CD4-positive, alpha-beta T cell treated with Interleukin-4 for 1 hour (primary cell): ENCODE measurements at regions not wholly inside any gene's neighbourhood (a gene's known extent, or its start where the extent isn't known, plus 50 kb on each side); places are given as distances from the start of the nearest gene placed in this dataset.
A peak's percentile ranks its signal among the peaks of the same experiment; 100 is the strongest.
"Not testable (repeated sequence)": the region's sequence is repeated elsewhere in the genome, so short reads cannot be mapped to it uniquely, and the experiment has no call there.

Experiments used
- DNase-seq, 2 donors: peaks; one replicate each; pipeline ENCODE4 v3.0.0-alpha.2; 2020 to 2022

DNA sequence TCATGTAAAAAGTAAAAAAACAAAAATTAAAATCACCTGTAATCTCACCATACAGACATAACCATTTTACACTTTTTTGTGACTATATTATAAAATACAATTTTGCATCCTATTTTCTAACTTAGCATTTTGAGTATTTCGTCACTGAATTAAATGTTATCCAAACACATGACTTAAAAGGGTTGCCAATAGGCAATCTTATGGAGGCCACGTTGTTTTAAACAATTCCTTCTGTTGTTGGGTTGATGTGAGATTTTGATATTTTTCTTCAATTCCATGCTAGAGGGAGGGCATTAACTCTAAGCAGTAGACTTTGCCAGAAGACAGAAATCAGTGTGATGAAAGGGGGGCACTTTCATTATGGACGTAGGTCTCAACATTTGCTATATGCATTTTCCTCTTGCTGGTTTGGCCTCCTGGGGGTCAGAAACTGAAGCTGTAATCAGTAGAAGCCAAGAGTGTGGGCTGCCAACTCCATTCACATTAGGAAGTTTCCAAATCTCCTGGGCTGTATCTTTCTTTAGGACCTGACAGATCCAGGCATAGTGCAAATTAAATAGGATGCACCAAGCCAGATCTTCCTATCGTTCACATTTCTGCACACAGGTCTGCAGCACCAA is 614.2 kb upstream of the CLINT1 start:
- no peak for DNase-seq

DNA sequence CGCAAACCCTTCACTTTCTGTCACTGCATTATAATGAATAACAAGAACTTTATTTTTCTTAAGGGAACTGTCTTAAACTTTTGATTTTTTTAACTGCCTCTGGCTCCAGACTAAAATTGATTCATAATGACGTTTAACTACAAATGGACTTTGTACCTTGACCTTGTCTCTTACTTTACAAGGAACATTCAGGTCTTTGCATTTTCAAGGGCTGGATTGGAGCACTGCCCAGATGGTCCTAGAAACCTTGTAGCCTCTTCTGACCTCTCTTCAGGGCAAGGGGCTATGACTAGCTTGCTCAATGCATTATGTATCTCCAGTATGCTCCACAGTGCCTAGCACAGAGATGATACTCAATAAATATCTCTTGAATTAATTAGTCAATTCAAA is 612.6 kb upstream of the CLINT1 start:
- no peak for DNase-seq

DNA sequence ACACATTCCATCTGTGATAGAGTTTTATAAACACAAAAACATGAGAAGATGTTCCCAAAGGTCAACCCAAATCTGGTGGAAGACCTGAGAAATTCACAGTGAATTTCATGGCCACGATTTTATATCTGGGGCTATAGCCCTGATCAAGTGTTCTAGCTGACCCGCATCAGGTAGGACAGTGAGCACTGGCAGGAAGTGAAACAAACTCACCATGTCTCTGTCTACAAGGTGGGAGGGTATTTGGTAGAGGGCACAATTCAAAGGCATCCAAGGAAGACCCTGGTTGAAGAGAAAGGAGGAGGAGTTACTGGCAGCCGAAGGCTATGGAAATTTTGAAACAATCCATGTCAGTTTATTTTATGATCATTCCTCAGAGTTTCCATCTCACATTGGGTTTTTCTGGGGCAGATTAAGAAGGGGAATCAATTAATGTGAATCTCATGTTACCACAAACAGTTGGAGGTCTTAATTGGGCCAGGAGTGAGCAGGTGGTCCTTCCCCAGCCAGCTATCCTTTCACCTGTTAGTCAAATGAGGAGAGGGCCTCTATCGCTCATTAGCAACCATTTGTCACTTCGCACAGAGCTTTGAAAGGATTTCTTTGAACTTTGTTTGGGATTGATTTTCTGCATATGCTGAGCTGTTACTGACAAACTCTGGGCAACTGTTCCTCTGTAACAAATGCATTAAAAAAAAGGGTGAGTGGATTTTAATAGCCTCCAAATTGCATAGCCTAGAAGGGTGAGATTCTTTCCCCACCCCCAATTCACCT is 612.0 kb upstream of the CLINT1 start:
- DNase-seq = no peak

DNA sequence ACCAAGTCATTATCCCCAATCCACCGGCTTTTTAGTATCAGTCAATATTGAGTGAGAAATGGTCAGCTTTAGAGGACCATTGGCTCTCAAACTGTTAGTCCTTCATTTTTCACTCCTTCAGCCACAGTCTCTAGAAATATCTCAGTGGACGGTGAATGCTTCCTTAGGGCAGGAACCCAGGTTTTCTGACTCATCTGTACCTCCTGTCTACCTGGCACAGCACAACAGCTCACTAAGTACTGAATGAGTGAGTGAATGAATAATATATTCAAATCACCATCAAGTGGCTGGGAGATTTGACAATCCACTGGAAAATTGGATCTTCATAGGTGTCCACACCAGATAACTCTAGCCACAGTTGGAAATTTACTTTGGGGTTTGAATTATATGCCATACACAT is 609.5 kb upstream of the CLINT1 start:
- no peak for DNase-seq

DNA sequence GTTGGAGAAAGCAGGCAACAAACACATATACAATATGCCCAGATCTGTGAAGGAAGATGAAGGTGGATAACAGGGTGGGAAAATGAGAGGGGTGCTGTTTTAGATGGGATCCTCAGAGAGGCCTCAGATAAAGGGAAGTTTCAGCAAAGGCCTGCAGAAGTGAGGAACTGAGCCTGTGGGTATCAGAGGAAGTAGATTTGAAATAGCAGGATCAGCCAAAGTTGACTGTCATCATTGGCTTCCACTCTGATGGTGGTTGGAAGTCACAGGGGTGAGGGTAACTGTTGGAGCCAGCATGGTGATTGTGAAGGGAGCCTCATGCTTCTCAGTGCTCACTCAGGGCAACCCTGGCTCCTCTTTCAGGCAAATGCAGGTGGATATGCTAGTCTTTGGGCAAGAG is 607.2 kb upstream of the CLINT1 start:
- DNase-seq = no peak

DNA sequence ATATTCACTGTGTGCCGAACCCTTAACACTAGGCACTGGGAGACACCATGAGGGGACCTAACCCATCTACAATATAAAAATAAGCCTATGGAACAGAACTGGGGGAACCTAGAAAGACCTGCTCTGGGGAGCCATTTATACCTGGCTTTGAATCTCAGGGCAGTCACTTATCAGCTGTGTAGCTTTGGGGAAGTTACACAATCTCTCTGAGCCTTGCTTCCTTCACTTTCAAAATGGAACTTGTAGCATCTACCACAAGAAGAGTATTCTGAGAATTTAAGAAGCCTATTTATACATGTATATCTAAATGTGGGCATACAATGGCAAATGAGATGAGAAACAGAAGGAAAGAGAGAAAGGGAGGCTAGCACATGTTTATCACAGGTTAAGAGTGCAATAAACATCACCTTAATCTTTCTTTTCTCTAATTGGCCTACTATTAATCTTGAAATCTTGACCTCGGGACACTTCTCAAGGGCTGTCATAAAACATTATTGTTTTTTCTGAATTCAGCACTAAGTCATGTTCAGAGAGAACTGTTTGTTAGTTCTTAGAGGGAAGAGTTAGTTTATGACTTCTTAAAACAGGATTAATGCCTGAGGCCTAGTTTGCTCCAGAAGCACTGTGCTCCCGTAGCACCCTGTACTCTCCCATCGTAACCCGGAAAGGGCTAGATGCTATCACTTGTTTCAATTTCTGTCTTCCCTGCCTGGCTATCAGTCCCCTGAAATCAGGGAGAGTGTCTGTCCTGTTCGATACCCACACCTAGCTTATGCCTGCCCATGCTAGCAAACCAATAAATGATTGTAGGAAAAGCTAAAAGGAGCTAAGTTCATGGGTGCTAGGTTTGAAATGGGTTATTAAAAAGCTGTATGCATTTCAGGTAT is 606.4 kb upstream of the CLINT1 start:
- DNase-seq = no peak

DNA sequence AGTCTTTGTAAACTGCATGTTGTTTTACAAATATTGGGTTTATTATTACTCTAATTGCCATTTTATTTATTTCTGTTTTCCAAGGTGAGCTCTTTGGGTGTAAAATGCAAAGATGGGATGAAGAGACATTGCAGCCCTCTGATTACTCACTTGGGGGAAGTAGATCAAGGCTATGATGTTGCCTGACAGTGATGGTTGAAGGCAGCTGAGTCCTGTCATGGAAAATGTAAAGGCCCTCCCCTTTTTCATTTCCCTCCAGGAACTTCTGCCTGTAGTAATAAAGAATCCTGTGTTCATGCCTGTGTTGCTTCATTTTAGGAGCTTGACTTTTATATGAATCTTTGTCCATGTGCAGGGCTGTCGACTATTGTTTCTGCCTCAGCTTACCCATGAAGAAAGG is 605.4 kb upstream of the CLINT1 start:
- no peak for DNase-seq

DNA sequence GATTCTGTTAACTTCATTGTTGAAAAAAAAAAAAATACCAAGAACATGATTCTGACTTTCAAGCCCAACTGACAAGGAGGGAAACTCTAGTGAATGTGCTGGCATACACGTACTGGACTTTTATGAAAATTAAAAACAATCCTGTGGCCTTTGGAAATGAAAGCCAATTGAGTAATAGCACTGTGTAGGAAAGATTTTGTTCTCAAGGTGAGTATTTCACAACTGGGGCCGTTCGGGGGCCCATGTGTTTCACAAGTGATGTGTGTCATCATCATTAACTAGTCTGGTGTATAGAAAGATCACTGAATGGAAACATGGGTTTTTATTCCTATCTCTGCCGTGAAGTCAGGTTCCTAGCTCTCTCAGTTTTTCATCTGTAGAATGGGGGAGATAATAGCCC is 605.0 kb upstream of the CLINT1 start:
- DNase-seq = no peak

DNA sequence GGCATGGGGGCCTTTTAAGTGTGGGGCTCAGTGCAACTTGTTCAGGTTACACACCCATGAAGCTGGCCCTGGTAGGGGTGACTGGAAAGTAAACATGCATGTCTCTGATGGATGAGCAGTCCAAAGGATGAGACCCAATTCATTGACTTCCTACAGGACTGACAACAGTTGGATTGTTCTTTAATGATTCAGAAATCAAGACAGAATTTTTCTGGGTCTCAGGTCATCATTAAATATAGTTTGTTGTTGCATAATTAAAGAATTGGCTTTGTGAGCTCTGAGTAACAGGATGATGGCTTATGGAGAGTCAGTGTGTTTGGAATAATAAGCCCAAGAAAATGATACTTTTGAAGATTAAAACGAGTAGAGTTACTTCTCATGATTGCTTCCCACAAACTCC is 604.2 kb upstream of the CLINT1 start:
- DNase-seq = no peak

DNA sequence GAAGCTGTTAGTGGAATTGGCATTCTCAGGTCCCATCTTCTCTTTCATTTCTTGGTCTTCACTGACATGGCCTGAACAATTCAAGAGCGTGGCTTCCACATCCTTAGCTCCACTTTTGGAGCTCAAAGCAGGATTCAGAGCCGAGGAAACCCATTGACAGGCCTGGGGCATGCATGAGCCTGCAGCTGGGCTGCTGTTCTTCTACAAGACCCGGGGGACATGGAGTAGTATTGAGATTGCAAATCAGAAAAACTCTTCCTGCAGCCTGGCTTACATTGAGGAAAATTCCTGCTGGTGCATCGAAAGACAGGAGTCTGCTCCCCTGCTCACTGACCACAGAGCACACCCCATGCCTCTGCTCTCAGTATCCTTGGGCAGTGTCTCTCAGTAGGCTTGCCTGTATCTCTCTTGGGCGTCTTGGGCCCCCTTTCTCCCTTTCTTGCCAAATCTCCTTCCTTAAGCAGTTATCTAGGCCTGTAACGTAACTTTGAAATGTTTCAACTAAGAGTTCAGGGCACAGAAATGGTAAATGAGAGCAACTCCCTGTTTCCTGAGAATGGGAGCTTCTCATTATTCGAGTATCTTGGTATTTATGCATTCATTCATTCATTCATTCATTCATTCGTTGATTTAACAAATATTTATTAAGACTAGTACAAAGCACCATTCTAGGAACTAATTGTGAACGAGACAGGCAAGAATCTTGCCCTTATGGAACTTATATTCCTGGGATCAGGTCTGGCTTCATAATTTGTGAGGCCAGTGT is 603.6 kb upstream of the CLINT1 start:
- DNase-seq = no peak

DNA sequence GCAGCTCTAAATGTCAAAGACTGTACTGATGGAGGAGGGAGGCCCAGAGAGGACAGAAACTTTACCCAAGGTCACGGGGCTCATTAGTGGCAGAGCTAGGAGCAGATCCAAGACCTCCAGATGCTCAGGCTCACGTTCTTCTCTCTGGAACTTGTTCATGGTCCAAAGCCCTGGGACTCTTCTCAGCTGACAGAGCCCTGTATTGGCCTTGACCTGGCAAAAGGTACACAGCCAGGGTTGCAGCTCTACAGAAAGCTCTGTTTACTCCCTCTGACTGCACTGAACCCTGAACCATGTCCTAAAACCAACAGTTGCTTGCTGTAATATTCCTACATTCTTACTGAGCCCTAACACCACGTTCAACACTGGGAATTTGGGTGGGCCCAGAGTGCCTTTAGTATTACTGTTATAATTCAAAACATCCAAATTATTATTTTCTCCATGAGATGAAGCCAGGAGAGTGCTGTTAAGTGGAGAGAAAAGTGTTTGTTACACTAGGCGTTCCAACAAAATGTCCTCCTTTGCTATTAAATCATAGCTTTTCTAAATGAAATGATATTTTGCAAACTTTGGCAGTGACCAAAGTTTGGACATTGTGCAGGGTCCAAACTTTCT is 602.4 kb upstream of the CLINT1 start:
- no peak for DNase-seq

DNA sequence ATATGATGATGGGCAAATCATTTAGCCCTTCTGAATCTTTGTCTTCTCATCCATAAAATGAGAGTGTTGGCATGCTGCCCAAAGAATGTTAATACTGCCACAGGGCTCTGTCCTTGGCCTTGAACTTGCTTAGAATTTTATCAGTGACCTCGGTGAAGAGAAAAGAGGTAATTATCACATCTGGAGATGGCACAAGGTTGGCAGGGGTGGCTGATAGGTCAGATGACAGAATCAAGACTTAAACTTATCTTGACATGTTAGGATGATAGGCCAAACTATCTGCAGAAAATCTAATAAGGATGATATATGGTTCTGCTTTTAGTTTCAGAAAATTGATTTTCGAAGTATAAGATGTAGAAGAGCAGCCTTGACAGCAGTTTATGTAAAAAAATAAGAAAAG is 599.1 kb upstream of the CLINT1 start:
- no peak for DNase-seq

DNA sequence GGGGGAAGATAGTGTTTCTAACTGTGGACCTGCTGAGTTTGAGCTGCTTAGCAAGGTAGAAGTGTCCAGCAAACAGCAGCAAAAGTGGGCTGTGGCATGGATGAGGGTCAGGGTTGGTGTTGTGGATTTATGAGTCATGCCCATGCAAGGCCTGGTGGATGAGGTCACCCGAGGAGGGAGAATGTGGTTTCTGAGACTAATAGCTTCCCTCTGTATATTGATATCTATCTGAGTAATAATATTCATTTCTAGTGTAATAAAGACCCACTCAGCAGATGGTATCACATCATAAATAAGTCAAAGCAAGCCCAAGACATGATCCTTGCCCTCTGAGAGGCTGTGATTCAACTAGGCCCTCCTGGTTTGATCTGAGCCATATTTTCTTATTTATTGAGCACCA is 597.8 kb upstream of the CLINT1 start:
- DNase-seq = peak in 1 of 2 donors; percentile 17

DNA sequence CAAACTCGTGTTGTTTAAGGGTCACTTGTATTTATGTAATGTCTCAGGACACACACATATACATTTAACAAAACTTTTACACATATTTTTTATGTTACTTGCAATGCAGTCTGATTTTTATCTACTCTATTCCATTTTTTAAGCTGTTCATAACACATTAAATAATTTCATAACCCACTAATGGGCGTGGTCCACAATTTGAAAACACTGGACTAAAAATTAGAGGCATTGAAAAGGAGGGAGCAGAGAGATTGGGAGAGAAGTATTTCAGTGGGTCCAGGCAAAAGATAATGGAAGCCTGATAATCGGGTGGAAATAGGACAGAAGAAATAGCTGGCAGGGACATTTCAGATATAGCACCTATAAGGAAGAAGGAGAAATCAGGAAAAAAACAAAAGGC is 597.3 kb upstream of the CLINT1 start:
- no peak for DNase-seq

DNA sequence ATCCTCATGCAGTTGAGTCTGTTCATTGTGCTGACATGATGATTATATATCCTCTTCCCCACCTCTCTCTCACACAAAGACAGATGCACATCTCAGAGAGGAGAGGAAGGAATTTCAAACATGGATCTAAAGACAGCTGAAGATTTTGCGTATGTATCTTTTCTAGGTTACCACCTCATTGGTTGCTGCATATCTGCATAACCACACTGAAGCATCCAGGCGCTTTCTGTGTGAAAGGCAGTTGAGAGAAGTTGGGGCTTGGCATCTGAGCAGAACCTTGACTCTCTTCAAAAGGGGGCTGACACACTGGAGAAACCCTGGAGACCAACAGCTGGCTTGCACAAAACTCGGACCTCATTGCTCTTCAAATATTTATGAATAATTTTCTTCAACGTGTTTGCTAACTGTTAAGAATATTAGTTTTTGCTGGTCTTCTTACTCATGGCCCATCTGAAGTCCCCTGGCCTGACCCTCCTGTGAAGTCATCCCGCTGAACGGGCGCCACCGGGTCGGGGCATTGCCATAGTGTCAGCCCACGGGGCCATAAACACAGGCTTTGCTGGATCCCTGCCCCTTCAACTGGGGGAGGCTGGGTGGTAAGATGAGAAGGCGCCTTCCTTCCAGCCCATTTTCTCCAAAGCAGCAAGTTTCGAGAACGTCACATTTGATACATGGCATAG is 593.2 kb upstream of the CLINT1 start:
- DNase-seq = no peak

DNA sequence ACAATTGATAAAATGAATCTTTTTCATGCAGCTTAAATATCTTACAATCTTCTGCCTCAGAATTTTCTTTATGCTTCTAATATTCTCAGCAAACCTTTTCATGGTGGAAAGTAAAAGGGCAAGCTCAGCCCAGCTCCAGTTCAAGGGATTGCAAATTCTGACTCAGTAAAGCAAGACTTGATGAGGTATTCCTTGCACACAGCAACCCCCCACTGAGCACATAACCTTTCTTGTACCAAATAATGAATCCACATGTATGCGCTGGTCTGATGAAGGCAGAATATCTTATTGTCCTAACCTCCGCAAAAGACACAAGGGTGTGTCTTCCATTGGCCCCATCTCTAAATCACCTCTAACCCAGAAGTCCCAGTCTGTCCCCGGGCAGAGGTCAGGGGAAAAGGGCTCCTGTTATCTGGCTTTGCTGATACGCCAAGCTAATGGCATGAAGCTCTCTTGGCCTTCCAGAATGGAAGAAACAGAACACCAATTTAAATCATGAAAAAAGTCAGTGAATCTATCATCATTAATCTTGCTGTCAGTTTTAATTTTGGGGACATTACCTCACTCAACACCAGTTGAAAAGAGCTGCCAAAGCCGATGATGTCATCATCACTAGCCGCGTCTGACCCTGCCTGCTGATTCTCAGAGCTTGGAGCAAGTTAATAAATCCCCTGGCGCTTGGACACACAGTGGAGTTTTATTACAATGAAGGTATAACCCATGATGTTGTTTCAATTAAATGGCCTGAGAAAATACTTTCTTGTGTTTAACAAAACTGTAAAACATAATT is 592.5 kb upstream of the CLINT1 start:
- no peak for DNase-seq

DNA sequence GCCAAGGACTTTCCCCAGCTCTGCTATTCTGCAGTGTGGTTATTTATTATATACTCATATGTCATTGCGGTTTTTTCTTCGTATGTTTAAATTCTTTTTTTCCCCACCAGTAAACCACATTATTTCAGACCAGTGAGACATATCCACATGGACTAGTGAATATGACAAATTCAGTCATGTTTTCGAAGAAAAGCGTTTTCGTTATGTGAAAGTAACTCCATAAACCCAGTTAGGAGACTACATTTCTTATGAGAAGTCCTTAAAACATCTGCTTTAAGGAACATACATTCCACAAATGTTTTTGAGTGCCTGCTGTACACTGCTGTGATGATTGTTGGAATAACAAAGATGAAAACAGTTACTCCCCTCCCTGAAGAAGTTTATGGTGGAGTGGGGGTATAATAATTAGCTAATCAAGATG is 591.8 kb upstream of the CLINT1 start:
- DNase-seq = no peak

DNA sequence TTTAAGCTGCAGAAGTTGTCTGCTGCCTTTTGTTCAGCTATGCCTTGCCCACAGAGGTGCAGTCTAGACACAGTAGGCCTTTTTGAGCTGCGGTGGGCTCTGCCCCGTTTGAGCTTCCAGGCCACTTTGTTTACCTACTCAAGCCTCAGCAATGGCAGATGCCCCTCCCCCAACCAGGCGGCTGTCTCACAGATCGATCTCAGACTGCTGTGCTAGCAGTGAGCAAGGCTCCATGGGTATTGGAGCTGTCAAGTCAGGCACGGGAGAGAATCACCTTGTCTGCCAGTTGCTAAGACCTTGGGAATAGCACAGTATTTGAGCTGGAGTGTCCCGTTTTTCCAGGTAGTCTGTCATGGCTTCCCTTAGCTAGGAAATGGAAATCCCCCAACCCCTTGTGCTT is 587.8 kb upstream of the CLINT1 start:
- not testable (repeated sequence) for DNase-seq

DNA sequence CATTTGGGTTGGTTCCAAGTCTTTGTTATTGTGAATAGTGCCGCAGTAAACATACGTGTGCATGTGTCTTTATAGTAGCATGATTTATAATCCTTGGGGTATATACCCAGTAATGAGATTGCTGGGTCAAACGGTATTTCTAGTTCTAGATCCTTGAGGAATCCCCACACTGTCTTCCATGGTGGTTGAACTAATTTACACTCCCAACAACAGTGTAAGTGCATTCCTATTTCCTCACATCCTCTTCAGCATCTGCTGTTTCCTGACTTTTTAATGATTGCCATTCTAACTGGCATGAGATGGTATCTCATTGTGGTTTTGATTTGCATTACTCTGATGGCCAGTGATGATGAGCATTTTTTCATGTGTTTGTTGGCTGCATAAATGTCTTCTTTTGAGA is 580.3 kb upstream of the CLINT1 start:
- DNase-seq = not testable (repeated sequence)

DNA sequence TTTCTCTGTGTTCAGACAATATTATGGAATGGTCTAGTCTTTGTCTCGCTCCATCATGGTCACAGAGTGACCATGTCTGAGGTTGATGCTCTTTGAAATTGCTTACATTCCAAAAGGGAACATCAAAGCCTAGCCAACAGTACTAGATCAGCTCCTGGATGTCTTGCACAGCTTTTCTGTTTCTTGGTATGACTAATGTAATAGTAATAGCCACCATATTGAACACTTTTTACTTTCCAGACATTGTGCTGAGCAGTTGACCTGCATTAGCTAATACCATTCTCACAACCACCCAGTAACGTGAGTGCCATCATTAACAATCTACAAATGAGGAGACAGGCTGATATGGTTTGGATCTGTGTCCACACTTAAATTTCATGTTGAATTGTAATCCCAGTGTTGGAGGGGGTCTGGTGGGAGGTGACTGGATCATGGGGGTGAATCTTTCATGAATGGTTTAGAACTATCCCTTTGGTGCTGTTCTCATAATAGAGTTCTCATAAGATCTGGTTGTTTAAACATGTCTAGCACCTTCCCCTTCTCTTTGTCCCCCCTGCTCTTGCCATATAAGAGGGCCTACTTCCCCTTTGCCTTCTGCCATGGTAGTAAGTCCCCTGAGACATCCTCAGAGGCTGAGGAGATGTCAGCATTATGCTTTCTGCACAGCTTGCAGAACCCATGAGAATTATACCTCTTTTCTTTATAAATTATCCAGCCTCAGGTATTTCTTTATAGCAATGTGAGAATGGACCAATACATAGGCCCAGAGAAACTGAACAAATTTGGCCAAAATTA is 577.5 kb upstream of the CLINT1 start:
- peak in 1 of 2 donors; percentile 24 for DNase-seq
